ENCODE measurements at regions not wholly inside any gene's neighbourhood (a gene's known extent, or its start where the extent isn't known, plus 50 kb on each side); places are given as distances from the start of the nearest gene placed in this dataset.
"Not testable (repeated sequence)": the region's sequence is repeated elsewhere in the genome, so short reads cannot be mapped to it uniquely, and the experiment has no call there.

DNA sequence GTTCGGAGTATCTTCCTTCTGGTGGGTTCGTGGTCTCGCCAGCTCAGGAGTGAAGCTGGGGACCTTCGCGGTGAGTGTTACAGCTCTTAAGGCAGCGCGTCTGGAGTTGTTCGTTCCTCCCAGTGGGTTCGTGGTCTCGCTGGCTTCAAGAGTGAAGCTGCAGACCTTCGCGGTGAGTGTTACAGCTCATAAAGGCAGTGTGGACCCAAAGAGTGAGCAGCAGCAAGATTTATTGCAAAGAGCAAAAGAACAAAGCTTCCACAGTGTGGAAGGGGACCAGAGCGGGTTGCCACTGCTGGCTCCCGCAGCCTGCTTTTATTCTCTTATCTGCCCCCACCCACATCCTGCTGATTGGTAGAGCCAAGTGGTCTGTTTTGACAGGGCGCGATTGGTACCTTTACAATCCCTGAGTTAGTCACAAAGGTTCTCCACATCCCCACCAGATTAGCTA is 260.2 kb upstream of the BTG1 start:
- 98% methylated on average over 14 of the region's 16 CpGs for WGBS
- H3K14ac ChIP-seq (ENCODE audit: low read length in 2 of 2); H3K79me1 ChIP-seq (replicated peaks; ENCODE audit: low read length, poor library complexity, severe bottlenecking); DNase-seq; H3K4ac ChIP-seq (ENCODE audit: low read depth in 1 of 2, low read length in 2 of 2); H4K8ac ChIP-seq (ENCODE audit: low read length); H4K91ac ChIP-seq (ENCODE audit: low read length); H3K27ac ChIP-seq (ENCODE audit: low read length, poor library complexity, severe bottlenecking); H3K36me3 ChIP-seq (ENCODE audit: control insufficient read depth in 1 of 2, insufficient read depth in 2 of 2, low read depth in 1 of 2, low read length in 2 of 2); H3K4me1 ChIP-seq (ENCODE audit: control insufficient read depth, insufficient read depth, low read depth, low read length); H3K4me3 ChIP-seq (ENCODE audit: insufficient read depth in 1 of 2, low read depth in 1 of 2, low read length in 2 of 2); H3K4me2 ChIP-seq (ENCODE audit: low read length, poor library complexity, severe bottlenecking); H2BK15ac ChIP-seq (ENCODE audit: low read depth, poor library complexity, severe bottlenecking); H3K18ac ChIP-seq (ENCODE audit: low read depth in 1 of 2, low read length in 2 of 2); H3K9me3 ChIP-seq (ENCODE audit: control insufficient read depth, low read length); H2BK12ac ChIP-seq (ENCODE audit: low read length in 2 of 2); H3K27me3 ChIP-seq (ENCODE audit: control insufficient read depth in 1 of 2, insufficient read depth in 1 of 2, low read length in 2 of 2); H3K23ac ChIP-seq (ENCODE audit: low read length in 2 of 2); H2AFZ ChIP-seq (ENCODE audit: low read depth, low read length); H2AK5ac ChIP-seq (ENCODE audit: low read length, severe bottlenecking); H3K9ac ChIP-seq (ENCODE audit: low read length); H2BK5ac ChIP-seq (ENCODE audit: low read depth, low read length, poor library complexity, severe bottlenecking); H2BK120ac ChIP-seq (ENCODE audit: low read depth, low read length): not testable (repeated sequence)

- Histone ChIP-seq H3K4me2 (ENCODE audit: low read length, poor library complexity, severe bottlenecking) (no peak overlapping the region), H3K9me3 (ENCODE audit: control insufficient read depth, low read length) (no peaks in the 10 kb centered on the region), H3K79me1 (replicated peaks; ENCODE audit: low read length, poor library complexity, severe bottlenecking) (no peaks in the 10 kb centered on the region), H2AK5ac (ENCODE audit: low read length, severe bottlenecking) (no peak overlapping the region), H2BK5ac (ENCODE audit: low read depth, low read length, poor library complexity, severe bottlenecking) (no peak overlapping the region), H3K18ac (ENCODE audit: low read depth in 1 of 2, low read length in 2 of 2) (no peak overlapping the region), H3K27me3 (ENCODE audit: control insufficient read depth in 1 of 2, insufficient read depth in 1 of 2, low read length in 2 of 2) (peaks cover 0 to 7% of the 10 kb centered on the region in 2 experiments), H3K14ac (ENCODE audit: low read length in 2 of 2) (no peak overlapping the region), H4K8ac (ENCODE audit: low read length) (no peak overlapping the region), H3K4me3 (ENCODE audit: insufficient read depth in 1 of 2, low read depth in 1 of 2, low read length in 2 of 2) (no peak overlapping the region), H3K23ac (ENCODE audit: low read length in 2 of 2) (no peak overlapping the region), H4K91ac (ENCODE audit: low read length) (no peak overlapping the region), H2BK12ac (ENCODE audit: low read length in 2 of 2) (no peak overlapping the region), H2AFZ (ENCODE audit: low read depth, low read length) (no peak overlapping the region), H2BK120ac (ENCODE audit: low read depth, low read length) (no peak overlapping the region), H3K9ac (ENCODE audit: low read length) (no peak overlapping the region), H3K36me3 (ENCODE audit: control insufficient read depth in 1 of 2, insufficient read depth in 2 of 2, low read depth in 1 of 2, low read length in 2 of 2) (no peaks in the 10 kb centered on the region), H3K4ac (ENCODE audit: low read depth in 1 of 2, low read length in 2 of 2) (no peak overlapping the region), H2BK15ac (ENCODE audit: low read depth, poor library complexity, severe bottlenecking) (no peak overlapping the region), H3K4me1 (ENCODE audit: control insufficient read depth, insufficient read depth, low read depth, low read length) (no peaks in the 10 kb centered on the region), H3K27ac (ENCODE audit: low read length, poor library complexity, severe bottlenecking) (no peak overlapping the region)
- no peak for DNase-seq
- 100% methylated on average over 1 of the region's 1 CpG for WGBS
These were observed 259.3 kb upstream of the BTG1 start for GRCh38 chr12:92404921-92405320.

DNA sequence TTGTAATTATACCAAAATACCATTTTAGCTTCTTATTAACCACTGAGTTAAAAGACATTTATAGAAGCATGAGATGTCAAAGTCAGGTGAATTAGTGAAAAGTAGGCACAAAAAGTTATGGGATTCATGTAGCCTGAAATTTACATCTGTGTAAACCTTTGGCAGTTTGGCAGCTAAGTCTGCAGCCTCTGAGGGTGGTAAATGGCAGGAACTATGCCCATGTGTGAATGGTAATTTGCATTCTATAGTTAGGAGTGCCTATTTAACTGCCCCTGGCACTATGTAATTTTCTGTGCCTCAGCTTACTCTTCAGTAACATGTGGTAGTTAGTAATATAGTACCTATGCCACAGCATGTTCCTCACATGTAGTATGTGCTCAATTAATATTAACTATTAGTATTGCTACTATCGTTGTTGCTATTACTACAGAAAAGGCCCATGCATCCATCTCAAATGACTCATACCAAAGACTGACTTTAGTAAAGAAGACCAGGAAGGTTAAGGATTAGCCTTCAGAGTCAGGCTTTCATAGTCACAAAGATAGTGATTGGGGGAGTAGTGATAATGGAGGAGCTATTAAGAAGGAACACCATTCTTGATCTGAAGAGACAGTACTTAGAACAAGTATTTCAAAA is 258.7 kb upstream of the BTG1 start:
- H2BK5ac ChIP-seq (ENCODE audit: low read depth, low read length, poor library complexity, severe bottlenecking) = no peak overlapping the region
- H3K9me3 ChIP-seq (ENCODE audit: control insufficient read depth, low read length) = no peaks in the 10 kb centered on the region
- H3K18ac ChIP-seq (ENCODE audit: low read depth in 1 of 2, low read length in 2 of 2) = no peak overlapping the region
- no peak overlapping the region for H3K4ac ChIP-seq (ENCODE audit: low read depth in 1 of 2, low read length in 2 of 2)
- H3K4me3 ChIP-seq (ENCODE audit: insufficient read depth in 1 of 2, low read depth in 1 of 2, low read length in 2 of 2) = no peak overlapping the region
- no peak overlapping the region for H3K14ac ChIP-seq (ENCODE audit: low read length in 2 of 2)
- H2BK12ac ChIP-seq (ENCODE audit: low read length in 2 of 2) = no peak overlapping the region
- H3K36me3 ChIP-seq (ENCODE audit: control insufficient read depth in 1 of 2, insufficient read depth in 2 of 2, low read depth in 1 of 2, low read length in 2 of 2) = no peaks in the 10 kb centered on the region
- H2AFZ ChIP-seq (ENCODE audit: low read depth, low read length) = no peak overlapping the region
- no peak for DNase-seq
- H4K91ac ChIP-seq (ENCODE audit: low read length) = no peak overlapping the region
- no peak overlapping the region for H3K27ac ChIP-seq (ENCODE audit: low read length, poor library complexity, severe bottlenecking)
- no peak overlapping the region for H3K4me2 ChIP-seq (ENCODE audit: low read length, poor library complexity, severe bottlenecking)
- no CpG with 5 or more reads among the region's 1 CpG for WGBS
- no peak overlapping the region for H2AK5ac ChIP-seq (ENCODE audit: low read length, severe bottlenecking)
- no peak overlapping the region for H4K8ac ChIP-seq (ENCODE audit: low read length)
- H3K9ac ChIP-seq (ENCODE audit: low read length) = no peak overlapping the region
- H2BK120ac ChIP-seq (ENCODE audit: low read depth, low read length) = no peak overlapping the region
- H3K4me1 ChIP-seq (ENCODE audit: control insufficient read depth, insufficient read depth, low read depth, low read length) = no peaks in the 10 kb centered on the region
- peaks cover 0 to 7% of the 10 kb centered on the region in 2 experiments for H3K27me3 ChIP-seq (ENCODE audit: control insufficient read depth in 1 of 2, insufficient read depth in 1 of 2, low read length in 2 of 2)
- no peak overlapping the region for H3K23ac ChIP-seq (ENCODE audit: low read length in 2 of 2)
- no peaks in the 10 kb centered on the region for H3K79me1 ChIP-seq (replicated peaks; ENCODE audit: low read length, poor library complexity, severe bottlenecking)
- no peak overlapping the region for H2BK15ac ChIP-seq (ENCODE audit: low read depth, poor library complexity, severe bottlenecking)

GRCh38 chr12:92403210-92404175 is 257.8 kb upstream of the BTG1 start:
- Histone ChIP-seq H3K18ac (ENCODE audit: low read depth in 1 of 2, low read length in 2 of 2) (no peak overlapping the region), H3K9ac (ENCODE audit: low read length) (no peak overlapping the region), H3K14ac (ENCODE audit: low read length in 2 of 2) (no peak overlapping the region), H2BK15ac (ENCODE audit: low read depth, poor library complexity, severe bottlenecking) (no peak overlapping the region), H4K8ac (ENCODE audit: low read length) (no peak overlapping the region), H3K9me3 (ENCODE audit: control insufficient read depth, low read length) (no peaks in the 10 kb centered on the region), H3K23ac (ENCODE audit: low read length in 2 of 2) (no peak overlapping the region), H3K4me3 (ENCODE audit: insufficient read depth in 1 of 2, low read depth in 1 of 2, low read length in 2 of 2) (no peak overlapping the region), H2BK5ac (ENCODE audit: low read depth, low read length, poor library complexity, severe bottlenecking) (no peak overlapping the region), H2BK120ac (ENCODE audit: low read depth, low read length) (no peak overlapping the region), H2AK5ac (ENCODE audit: low read length, severe bottlenecking) (no peak overlapping the region), H2BK12ac (ENCODE audit: low read length in 2 of 2) (no peak overlapping the region), H4K91ac (ENCODE audit: low read length) (no peak overlapping the region), H3K27ac (ENCODE audit: low read length, poor library complexity, severe bottlenecking) (no peak overlapping the region), H2AFZ (ENCODE audit: low read depth, low read length) (no peak overlapping the region), H3K27me3 (ENCODE audit: control insufficient read depth in 1 of 2, insufficient read depth in 1 of 2, low read length in 2 of 2) (peaks cover 0 to 7% of the 10 kb centered on the region in 2 experiments), H3K4ac (ENCODE audit: low read depth in 1 of 2, low read length in 2 of 2) (no peak overlapping the region), H3K36me3 (ENCODE audit: control insufficient read depth in 1 of 2, insufficient read depth in 2 of 2, low read depth in 1 of 2, low read length in 2 of 2) (no peaks in the 10 kb centered on the region), H3K4me2 (ENCODE audit: low read length, poor library complexity, severe bottlenecking) (no peak overlapping the region), H3K4me1 (ENCODE audit: control insufficient read depth, insufficient read depth, low read depth, low read length) (no peaks in the 10 kb centered on the region), H3K79me1 (replicated peaks; ENCODE audit: low read length, poor library complexity, severe bottlenecking) (no peaks in the 10 kb centered on the region)
- DNase-seq = no peak
- 81% methylated on average over 3 of the region's 3 CpGs for WGBS

Measured in mesenchymal stem cell (in vitro differentiated cells and primary cell).